Left ventricle myocardium superior (tissue), 1 donor: ENCODE measurements at regions not wholly inside any gene's neighbourhood (a gene's known extent, or its start where the extent isn't known, plus 50 kb on each side); places are given as distances from the start of the nearest gene placed in this dataset.

Source experiments
- ATAC-seq: fragments of 200-7000 bp; cut with Tn5 transposase; one replicate; pipeline ENCODE4 v1.9.1; 2020; ENCODE audit warnings: mild to moderate bottlenecking, moderate library complexity
- DNase-seq: peaks from one replicate; pipeline ENCODE4 v3.0.0-alpha.2; 2020
- intact Hi-C: fragments of 100-400 bp; cut with micrococcal nuclease; formaldehyde crosslinking; loops from one replicate; pipeline ENCODE4 v1.11.0; 2022
- donor health status: DM: no; HTN: yes; CAD: no; lungs with severe emphysema.

GRCh38 chr6:56380476-56380875, 133.1 kb upstream of the COL21A1 start:
- DNase-seq (no peak), ATAC-seq (no peak)
- intact Hi-C loops = no loop called here

GRCh38 chr6:56378966-56379585, 131.7 kb upstream of the COL21A1 start:
- DNase-seq (no peak), ATAC-seq (no peak)
- intact Hi-C loops = loop anchor here (10.0 kb wide), 1 partner anchor 96 kb away; no protein-coding TSS in a partner anchor

- DNase-seq (no peak), ATAC-seq (no peak)
- intact Hi-C loops = loop anchor here (10.0 kb wide), 1 partner anchor 96 kb away; no protein-coding TSS in a partner anchor
These were observed 131.1 kb upstream of the COL21A1 start for GRCh38 chr6:56378507-56378906.

- intact Hi-C loops = loop anchor here (10.0 kb wide), 1 partner anchor 98 kb away; no protein-coding TSS in a partner anchor
- DNase-seq (no peak), ATAC-seq (no peak)
These were observed 129.9 kb upstream of the COL21A1 start for GRCh38 chr6:56377295-56377694.

GRCh38 chr6:56375806-56376205, 128.4 kb upstream of the COL21A1 start:
- no peak for ATAC-seq
- no peak for DNase-seq
- intact Hi-C loops = loop anchor here (10.0 kb wide), 1 partner anchor 99 kb away; no protein-coding TSS in a partner anchor

GRCh38 chr6:56374841-56375369, 127.5 kb upstream of the COL21A1 start:
- intact Hi-C loops = loop anchor here (10.0 kb wide), 1 partner anchor 100 kb away; no protein-coding TSS in a partner anchor
- ATAC-seq (peak; percentile 89), DNase-seq (no peak)

GRCh38 chr6:56372406-56372995, 125.1 kb upstream of the COL21A1 start:
- no peak for ATAC-seq
- intact Hi-C loops = loop anchor here (10.0 kb wide), 1 partner anchor 102 kb away; no protein-coding TSS in a partner anchor

GRCh38 chr6:56370561-56371211, 123.3 kb upstream of the COL21A1 start:
- ATAC-seq (peak; percentile 78), DNase-seq (no peak)
- intact Hi-C loops = loop anchor here (10.0 kb wide), 1 partner anchor 104 kb away; no protein-coding TSS in a partner anchor

More at GRCh38 chr6:56372406-56372995, 125.1 kb upstream of the COL21A1 start:
- no peak for DNase-seq

GRCh38 chr6:56370127-56370540, 122.8 kb upstream of the COL21A1 start:
- peak; percentile 55 for DNase-seq
- intact Hi-C loops = loop anchor here (10.0 kb wide), 1 partner anchor 105 kb away; no protein-coding TSS in a partner anchor
- ATAC-seq = peak; percentile 75

- intact Hi-C loops = no loop called here
- ATAC-seq (no peak), DNase-seq (no peak)
These were observed 121.1 kb upstream of the COL21A1 start for GRCh38 chr6:56368491-56368890.

- ATAC-seq = no peak
These were observed 118.9 kb upstream of the COL21A1 start for GRCh38 chr6:56366141-56366852.

GRCh38 chr6:56364827-56365339, 117.5 kb upstream of the COL21A1 start:
- intact Hi-C loops = no loop called here
- ATAC-seq = no peak
- no peak for DNase-seq

More at GRCh38 chr6:56366141-56366852, 118.9 kb upstream of the COL21A1 start:
- intact Hi-C loops = no loop called here
- no peak for DNase-seq

GRCh38 chr6:56364431-56364826, 117.0 kb upstream of the COL21A1 start:
- ATAC-seq (no peak), DNase-seq (no peak)
- intact Hi-C loops = no loop called here

GRCh38 chr6:56363796-56364430, 116.5 kb upstream of the COL21A1 start:
- intact Hi-C loops = no loop called here
- DNase-seq (no peak), ATAC-seq (no peak)

GRCh38 chr6:56361812-56362211, 114.4 kb upstream of the COL21A1 start:
- intact Hi-C loops = no loop called here
- DNase-seq = no peak

GRCh38 chr6:56359201-56359899, 112.0 kb upstream of the COL21A1 start:
- intact Hi-C loops = loop anchor here (5.0 kb wide), 1 partner anchor 238 kb away; no protein-coding TSS in a partner anchor

More at GRCh38 chr6:56361812-56362211, 114.4 kb upstream of the COL21A1 start:
- ATAC-seq = no peak

GRCh38 chr6:56357616-56358373, 110.4 kb upstream of the COL21A1 start:
- no peak for ATAC-seq
- intact Hi-C loops = loop anchor here (5.0 kb wide), 1 partner anchor 240 kb away; no protein-coding TSS in a partner anchor
- DNase-seq = no peak

More at GRCh38 chr6:56359201-56359899, 112.0 kb upstream of the COL21A1 start:
- no peak for DNase-seq
- peak; percentile 81 for ATAC-seq
